ENCODE measurements at regions not wholly inside any gene's neighbourhood (a gene's known extent, or its start where the extent isn't known, plus 50 kb on each side); places are given as distances from the start of the nearest gene placed in this dataset.

DNA sequence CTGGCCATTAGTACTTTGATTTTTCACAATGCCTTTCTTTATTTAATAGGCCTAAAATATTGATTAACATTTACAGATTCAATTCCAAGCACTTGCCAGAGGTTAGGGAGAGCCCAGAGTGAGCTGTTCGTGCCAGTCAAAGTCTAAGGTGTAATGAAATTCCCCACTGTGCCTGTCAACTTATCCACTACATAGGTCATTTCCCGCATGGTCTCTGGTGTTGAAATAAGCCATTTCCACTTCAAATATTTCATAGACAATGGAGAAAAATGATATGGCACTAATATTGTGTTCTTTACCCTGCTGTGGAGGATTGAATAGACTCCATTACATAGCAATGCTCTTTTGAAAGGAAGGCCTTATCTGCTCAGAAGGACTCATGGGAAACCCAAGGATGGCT is 978.1 kb upstream of the CELF2 start:
- no peak for DNase-seq
- H3K36me3 ChIP-seq = no peaks in the 10 kb centered on the region
- ATAC-seq = no peak
- no peak overlapping the region for H3K4me3 ChIP-seq
- TF ChIP-seq, protein P1, sequence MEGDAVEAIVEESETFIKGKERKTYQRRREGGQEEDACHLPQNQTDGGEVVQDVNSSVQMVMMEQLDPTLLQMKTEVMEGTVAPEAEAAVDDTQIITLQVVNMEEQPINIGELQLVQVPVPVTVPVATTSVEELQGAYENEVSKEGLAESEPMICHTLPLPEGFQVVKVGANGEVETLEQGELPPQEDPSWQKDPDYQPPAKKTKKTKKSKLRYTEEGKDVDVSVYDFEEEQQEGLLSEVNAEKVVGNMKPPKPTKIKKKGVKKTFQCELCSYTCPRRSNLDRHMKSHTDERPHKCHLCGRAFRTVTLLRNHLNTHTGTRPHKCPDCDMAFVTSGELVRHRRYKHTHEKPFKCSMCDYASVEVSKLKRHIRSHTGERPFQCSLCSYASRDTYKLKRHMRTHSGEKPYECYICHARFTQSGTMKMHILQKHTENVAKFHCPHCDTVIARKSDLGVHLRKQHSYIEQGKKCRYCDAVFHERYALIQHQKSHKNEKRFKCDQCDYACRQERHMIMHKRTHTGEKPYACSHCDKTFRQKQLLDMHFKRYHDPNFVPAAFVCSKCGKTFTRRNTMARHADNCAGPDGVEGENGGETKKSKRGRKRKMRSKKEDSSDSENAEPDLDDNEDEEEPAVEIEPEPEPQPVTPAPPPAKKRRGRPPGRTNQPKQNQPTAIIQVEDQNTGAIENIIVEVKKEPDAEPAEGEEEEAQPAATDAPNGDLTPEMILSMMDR (IDR thresholded peaks at IDR 0.05) = no peak
- no peaks in the 10 kb centered on the region for H3K27me3 ChIP-seq
- no peaks in the 10 kb centered on the region for H3K9me3 ChIP-seq
- H3K4me1 ChIP-seq = no peaks in the 10 kb centered on the region
- H3K27ac ChIP-seq = no peak overlapping the region
- intact Hi-C loops (cut with DNase I) = no loop called here

DNA sequence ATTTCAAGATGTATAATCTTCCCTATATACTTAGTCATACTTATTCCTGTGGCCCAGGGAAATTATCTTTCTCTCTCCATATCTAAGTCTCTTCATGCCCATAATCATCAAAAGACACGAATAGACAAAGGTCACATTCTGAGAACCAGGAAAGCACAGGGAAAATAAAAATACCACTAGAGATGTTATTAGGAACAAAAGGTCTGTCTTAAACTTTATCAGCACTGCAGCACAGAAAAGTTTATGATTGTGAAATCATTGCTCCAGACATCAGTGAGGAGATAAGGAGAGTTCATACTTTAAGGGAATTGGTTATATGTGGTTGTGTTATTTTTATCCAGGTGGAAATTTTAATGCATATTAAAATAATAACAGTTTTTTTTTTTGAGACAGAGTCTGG is 974.6 kb upstream of the CELF2 start:
- no peak for ATAC-seq
- Histone ChIP-seq H3K9me3 (no peaks in the 10 kb centered on the region), H3K27ac (no peak overlapping the region)

DNA sequence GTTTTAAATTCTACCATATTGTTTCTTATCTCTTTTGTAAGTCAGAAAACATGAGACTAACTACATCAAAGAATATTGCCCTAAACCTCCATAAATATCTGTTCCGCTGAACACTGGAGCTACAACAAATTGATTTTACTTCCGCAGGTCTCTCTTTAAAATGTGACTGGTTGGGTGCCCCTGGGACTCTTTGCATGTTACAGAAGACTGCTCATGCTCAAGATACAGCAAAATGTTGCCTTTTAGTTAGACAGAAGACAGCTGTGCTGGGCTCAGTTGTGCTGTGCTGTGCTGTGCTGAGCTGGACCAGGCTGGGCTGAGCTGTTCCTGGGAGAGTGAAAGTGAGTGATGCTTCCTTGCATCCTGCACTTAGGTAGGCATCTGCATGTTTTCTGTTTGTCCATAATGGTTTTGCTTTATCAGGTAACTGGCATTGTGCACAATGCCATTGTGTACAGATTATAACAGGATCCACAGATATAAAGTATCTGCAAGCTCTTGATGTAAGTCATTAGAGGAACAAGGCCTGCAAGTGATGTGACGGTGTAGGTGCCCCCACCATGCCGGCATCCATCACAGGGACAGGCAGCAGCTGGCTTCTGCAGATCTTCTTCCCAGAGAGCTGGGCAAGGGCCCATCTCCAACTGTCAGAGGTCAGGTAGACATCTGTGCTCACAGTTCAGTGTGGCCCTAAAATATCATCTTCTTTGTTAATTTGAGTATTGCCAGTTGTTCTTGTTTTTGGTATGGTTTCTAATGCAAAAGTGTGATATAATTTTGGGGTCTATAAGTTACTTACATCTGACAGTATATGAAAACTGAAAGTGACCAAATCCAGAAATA is 972.5 kb upstream of the CELF2 start:
- H3K36me3 ChIP-seq = no peaks in the 10 kb centered on the region
- no peak overlapping the region for H3K27ac ChIP-seq
- H3K4me1 ChIP-seq = no peaks in the 10 kb centered on the region
- H3K27me3 ChIP-seq = no peaks in the 10 kb centered on the region
- TF ChIP-seq, protein P1 (IDR thresholded peaks at IDR 0.05) = no peak
- intact Hi-C loops (cut with DNase I) = no loop called here
- no peaks in the 10 kb centered on the region for H3K9me3 ChIP-seq
- no peak for ATAC-seq
- no peak overlapping the region for H3K4me3 ChIP-seq
- no peak for DNase-seq

More for the DNA sequence above, 974.6 kb upstream of the CELF2 start:
- Histone ChIP-seq H3K4me3 (no peak overlapping the region), H3K36me3 (no peaks in the 10 kb centered on the region), H3K27me3 (no peaks in the 10 kb centered on the region), H3K4me1 (no peaks in the 10 kb centered on the region)
- TF ChIP-seq, protein P1 (IDR thresholded peaks at IDR 0.05) = no peak
- no peak for DNase-seq
- intact Hi-C loops (cut with DNase I) = no loop called here

DNA sequence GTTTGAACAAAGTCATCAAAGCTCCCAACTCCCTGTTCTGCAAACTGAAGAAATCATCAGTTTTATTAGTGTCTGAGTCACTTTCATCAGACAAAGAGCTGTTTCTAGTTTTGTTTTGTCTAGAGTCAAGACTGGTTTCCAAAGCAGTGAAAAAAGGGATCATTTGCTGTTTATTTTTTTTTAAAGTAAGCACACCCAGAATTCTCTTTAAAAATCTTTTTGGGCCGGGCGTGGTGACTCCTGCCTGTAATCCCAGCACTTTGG is 972.0 kb upstream of the CELF2 start:
- DNase-seq (no peak), ATAC-seq (no peak)
- Histone ChIP-seq H3K4me3 (no peak overlapping the region), H3K9me3 (no peaks in the 10 kb centered on the region), H3K27me3 (no peaks in the 10 kb centered on the region), H3K27ac (no peak overlapping the region), H3K36me3 (no peaks in the 10 kb centered on the region), H3K4me1 (no peaks in the 10 kb centered on the region)
- TF ChIP-seq, protein P1 (IDR thresholded peaks at IDR 0.05) = no peak
- intact Hi-C loops (cut with DNase I) = no loop called here

DNA sequence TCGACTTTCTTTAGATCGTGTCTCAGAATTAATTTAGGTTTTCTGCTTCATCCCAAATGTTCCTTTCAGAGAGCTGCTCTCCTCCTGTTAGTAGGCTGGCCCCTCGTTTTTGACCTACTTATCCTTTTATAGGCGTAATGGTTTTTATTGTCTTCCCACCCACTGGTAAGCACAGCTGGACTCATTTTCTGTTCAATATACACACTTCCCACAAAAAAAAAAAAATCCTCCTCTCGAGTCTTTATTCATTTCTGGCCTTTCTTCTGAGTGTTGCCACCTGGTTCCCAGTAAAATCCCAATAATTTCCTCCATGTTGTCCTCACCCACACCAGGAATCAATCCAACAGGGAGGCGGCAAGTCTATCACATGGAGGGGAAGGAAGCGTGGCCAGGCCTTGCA is 970.2 kb upstream of the CELF2 start:
- H3K4me1 ChIP-seq = no peaks in the 10 kb centered on the region
- no peaks in the 10 kb centered on the region for H3K9me3 ChIP-seq
- no peaks in the 10 kb centered on the region for H3K27me3 ChIP-seq
- ATAC-seq (no peak), DNase-seq (no peak)
- no peak overlapping the region for H3K4me3 ChIP-seq
- H3K36me3 ChIP-seq = no peaks in the 10 kb centered on the region
- no peak overlapping the region for H3K27ac ChIP-seq
- intact Hi-C loops (cut with DNase I) = no loop called here
- TF ChIP-seq, protein P1 (IDR thresholded peaks at IDR 0.05) = no peak
